ENCODE measurements at regions not wholly inside any gene's neighbourhood (a gene's known extent, or its start where the extent isn't known, plus 50 kb on each side); places are given as distances from the start of the nearest gene placed in this dataset.

DNA sequence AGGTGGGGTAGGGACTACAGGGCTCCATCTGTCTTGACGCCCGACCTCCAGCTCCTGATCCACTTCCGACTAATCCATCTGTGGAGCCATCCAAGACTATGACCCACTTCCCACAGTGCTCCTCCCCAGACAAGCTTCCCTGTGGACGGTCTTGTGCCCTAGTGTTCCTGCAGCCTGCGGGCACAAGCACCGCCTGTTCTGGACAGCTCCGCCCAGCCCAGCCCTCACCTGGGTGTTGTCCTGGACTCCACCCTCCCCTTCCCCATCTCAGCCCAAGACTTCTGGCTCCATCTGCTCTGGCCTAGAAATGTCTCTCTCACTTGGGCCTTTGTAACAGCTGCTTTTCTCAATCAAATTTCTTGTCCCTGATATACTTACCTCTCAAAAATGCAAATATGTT, 102.0 kb downstream of the MAFB start:
- no peak for DNase-seq
- TF ChIP-seq POLR2AphosphoS5 (IDR thresholded peaks at IDR 0.05) (no peak), EP300 (IDR thresholded peaks at IDR 0.05) (no peak), POLR2A (IDR thresholded peaks at IDR 0.05) (no peak)
- TF ChIP-seq, protein P1, sequence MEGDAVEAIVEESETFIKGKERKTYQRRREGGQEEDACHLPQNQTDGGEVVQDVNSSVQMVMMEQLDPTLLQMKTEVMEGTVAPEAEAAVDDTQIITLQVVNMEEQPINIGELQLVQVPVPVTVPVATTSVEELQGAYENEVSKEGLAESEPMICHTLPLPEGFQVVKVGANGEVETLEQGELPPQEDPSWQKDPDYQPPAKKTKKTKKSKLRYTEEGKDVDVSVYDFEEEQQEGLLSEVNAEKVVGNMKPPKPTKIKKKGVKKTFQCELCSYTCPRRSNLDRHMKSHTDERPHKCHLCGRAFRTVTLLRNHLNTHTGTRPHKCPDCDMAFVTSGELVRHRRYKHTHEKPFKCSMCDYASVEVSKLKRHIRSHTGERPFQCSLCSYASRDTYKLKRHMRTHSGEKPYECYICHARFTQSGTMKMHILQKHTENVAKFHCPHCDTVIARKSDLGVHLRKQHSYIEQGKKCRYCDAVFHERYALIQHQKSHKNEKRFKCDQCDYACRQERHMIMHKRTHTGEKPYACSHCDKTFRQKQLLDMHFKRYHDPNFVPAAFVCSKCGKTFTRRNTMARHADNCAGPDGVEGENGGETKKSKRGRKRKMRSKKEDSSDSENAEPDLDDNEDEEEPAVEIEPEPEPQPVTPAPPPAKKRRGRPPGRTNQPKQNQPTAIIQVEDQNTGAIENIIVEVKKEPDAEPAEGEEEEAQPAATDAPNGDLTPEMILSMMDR (IDR thresholded peaks at IDR 0.05) = no peak
- intact Hi-C loops (cut with DNase I; ENCODE audit: low total_unique reads) = no loop called here
- Histone ChIP-seq H3K27me3 (peaks cover 0 to 6% (median 0%) of the 10 kb centered on the region in 3 donors), H3K36me3 (no peaks in the 10 kb centered on the region), H3K4me1 (no peaks in the 10 kb centered on the region), H3K27ac (no peak overlapping the region), H3K4me3 (no peak overlapping the region), H3K9me3 (no peaks in the 10 kb centered on the region)
- WGBS, 5 donors = 54 to 77% (median 72%) methylated on average over 7 of the region's 7 CpGs

DNA sequence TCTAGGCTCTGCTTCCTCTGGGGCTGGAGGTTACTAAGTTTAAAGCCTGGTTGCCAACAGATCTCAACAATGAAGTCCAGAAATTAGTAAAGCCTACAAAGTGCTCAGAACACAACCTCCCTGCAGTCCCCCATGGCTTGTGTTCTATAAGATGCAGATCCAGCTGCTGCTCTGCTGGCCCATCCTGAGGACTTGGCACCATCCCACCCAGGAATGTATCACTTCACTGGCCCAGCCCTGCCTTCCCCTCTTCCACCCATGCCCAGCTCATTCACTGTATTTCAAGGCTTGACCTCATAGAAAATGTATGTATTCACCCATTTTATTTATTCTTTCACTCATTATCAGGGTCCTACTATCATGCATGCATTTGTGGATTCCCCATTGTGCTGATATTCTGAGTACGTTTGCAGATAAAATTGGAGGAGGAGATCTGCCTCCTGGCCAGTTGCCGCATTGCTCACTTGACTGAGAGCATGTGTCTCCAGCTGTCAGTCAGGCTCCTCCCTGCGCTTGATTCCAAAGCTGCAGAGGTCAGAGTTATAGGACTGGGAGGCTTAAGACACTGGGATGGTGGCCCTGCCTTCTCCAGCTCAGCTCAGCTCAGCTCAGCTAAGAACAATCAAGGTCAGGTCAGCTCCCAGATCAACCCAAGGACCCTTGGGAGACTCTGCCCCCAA, 104.8 kb downstream of the MAFB start:
- no peaks in the 10 kb centered on the region for H3K4me1 ChIP-seq
- H3K27me3 ChIP-seq = no peaks in the 10 kb centered on the region
- no peak overlapping the region for H3K27ac ChIP-seq
- WGBS, 5 donors = 42 to 64% (median 54%) methylated on average over 3 of the region's 3 CpGs
- TF ChIP-seq POLR2AphosphoS5 (IDR thresholded peaks at IDR 0.05) = no peak
- TF ChIP-seq, protein P1 (IDR thresholded peaks at IDR 0.05) = no peak
- no peak for TF ChIP-seq EP300 (IDR thresholded peaks at IDR 0.05)
- no peak for TF ChIP-seq POLR2A (IDR thresholded peaks at IDR 0.05)
- no peaks in the 10 kb centered on the region for H3K36me3 ChIP-seq
- H3K4me3 ChIP-seq = no peak overlapping the region
- DNase-seq = peak in 1 of 2 donors; percentile 52
- H3K9me3 ChIP-seq = no peaks in the 10 kb centered on the region
- intact Hi-C loops (cut with DNase I; ENCODE audit: low total_unique reads) = no loop called here

DNA sequence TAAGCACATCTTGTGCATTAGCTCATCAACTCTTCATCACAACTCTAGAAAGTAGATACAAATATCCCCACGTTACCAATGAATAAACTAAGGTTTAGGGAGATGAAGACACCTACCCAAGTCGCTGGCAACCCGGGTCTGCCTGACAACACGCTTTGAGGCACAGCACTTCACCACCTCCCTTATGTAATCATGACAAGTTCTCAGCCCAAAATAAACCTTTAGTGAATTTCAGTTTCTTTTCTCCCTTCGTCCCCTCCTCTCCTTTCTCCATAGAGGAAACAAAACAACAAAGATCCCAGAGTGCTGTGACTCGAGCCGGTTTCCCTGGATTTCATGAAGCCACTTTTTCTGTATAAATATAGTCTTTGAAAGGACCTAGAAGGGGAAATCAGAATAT, 105.4 kb downstream of the MAFB start:
- Histone ChIP-seq H3K27ac (no peak overlapping the region), H3K36me3 (no peaks in the 10 kb centered on the region), H3K27me3 (no peaks in the 10 kb centered on the region), H3K9me3 (no peaks in the 10 kb centered on the region), H3K4me1 (no peaks in the 10 kb centered on the region), H3K4me3 (no peak overlapping the region)
- intact Hi-C loops (cut with DNase I; ENCODE audit: low total_unique reads) = no loop called here
- TF ChIP-seq EP300 (IDR thresholded peaks at IDR 0.05) (no peak), POLR2A (IDR thresholded peaks at IDR 0.05) (no peak), POLR2AphosphoS5 (IDR thresholded peaks at IDR 0.05) (no peak)
- TF ChIP-seq, protein P1 (IDR thresholded peaks at IDR 0.05) = no peak
- 69 to 78% (median 76%) methylated on average over 7 of the region's 7 CpGs for WGBS, 5 donors
- no peak for DNase-seq

DNA sequence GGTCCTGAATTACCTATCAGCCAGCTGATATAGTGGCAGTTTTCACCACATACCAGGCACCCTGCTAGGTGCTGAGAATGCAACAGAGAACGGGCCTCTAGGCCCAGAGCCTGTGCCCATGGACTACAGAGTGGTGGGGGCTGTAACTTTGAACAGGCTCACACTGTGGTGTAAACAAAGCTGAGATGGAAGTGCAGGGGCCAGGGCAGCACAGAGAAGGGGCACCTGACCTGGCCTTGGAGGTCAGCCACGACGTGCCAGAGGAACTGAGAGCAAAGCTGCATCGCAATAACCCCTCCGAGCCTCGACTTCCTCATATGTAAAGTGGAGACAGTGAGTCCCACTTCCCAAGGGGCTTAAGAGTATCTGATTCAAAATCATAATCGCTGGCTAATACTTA, 105.8 kb downstream of the MAFB start:
- peak in 1 of 2 donors; percentile 14 for DNase-seq
- no peak overlapping the region for H3K27ac ChIP-seq
- no peaks in the 10 kb centered on the region for H3K36me3 ChIP-seq
- TF ChIP-seq POLR2AphosphoS5 (IDR thresholded peaks at IDR 0.05) (no peak), POLR2A (IDR thresholded peaks at IDR 0.05) (no peak), EP300 (IDR thresholded peaks at IDR 0.05) (no peak)
- TF ChIP-seq, protein P1 (IDR thresholded peaks at IDR 0.05) = no peak
- H3K4me3 ChIP-seq = no peak overlapping the region
- no peaks in the 10 kb centered on the region for H3K9me3 ChIP-seq
- intact Hi-C loops (cut with DNase I; ENCODE audit: low total_unique reads) = no loop called here
- H3K4me1 ChIP-seq = no peaks in the 10 kb centered on the region
- WGBS, 5 donors = 62 to 86% (median 71%) methylated on average over 7 of the region's 7 CpGs
- no peaks in the 10 kb centered on the region for H3K27me3 ChIP-seq

Measured in stomach (tissue), 8 donors.